ENCODE measurements at regions not wholly inside any gene's neighbourhood (a gene's known extent, or its start where the extent isn't known, plus 50 kb on each side); places are given as distances from the start of the nearest gene placed in this dataset.

DNA sequence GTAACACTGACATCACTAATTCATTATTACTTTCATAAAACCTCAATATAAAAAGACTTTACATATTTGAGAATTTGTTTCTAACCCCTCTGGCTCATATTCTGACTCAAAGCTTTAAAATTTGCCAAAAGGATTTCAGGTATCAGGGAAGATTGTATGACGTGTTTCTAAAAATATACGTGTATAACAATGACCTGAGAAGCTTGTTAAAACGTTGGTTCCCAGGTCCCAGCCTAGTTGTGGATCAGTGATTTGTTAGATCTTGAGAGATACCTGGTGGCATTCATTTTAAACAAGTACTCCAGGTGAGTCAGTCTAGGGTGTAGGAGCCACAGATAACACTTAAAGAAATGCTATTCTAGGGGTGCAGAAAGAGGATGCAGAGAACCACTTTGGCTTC lies 1096.8 kb upstream of the NXPH2 start:
- H3K36me3 ChIP-seq (ENCODE audit: control insufficient read depth, low read depth, low read length): no peaks in the 10 kb centered on the region
- no peaks in the 10 kb centered on the region for H3K9me3 ChIP-seq (ENCODE audit: control insufficient read depth, low read depth, low read length)
- no peaks in the 10 kb centered on the region for H3K27me3 ChIP-seq (ENCODE audit: control insufficient read depth, insufficient read depth, low read length)
- H3K9ac ChIP-seq (ENCODE audit: low read length): no peak overlapping the region
- H3K27ac ChIP-seq (ENCODE audit: low read length): no peak overlapping the region
- H3K4me1 ChIP-seq (ENCODE audit: control insufficient read depth, low read depth, low read length): no peaks in the 10 kb centered on the region
- no peak overlapping the region for H3K4me3 ChIP-seq (ENCODE audit: low read length)

DNA sequence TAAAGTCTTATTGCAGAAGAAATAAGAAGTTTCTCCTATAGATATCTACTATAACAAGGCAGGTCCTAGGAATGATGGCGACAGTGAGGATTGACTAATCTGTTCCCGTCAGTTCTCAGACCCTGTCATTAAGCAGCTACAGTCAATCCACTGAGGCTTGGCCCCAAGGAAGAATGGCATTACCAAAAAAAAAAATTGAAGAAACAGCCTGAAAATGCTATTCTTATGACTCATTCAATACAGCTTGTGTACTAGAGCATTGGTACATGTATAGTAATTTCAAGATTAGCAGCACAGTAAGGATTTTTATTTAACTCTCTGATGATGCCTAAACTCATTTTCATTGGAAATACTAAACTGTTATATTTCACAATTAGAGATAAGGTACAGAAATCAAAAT lies 1096.1 kb upstream of the NXPH2 start:
- H3K4me1 ChIP-seq (ENCODE audit: control insufficient read depth, low read depth, low read length): no peaks in the 10 kb centered on the region
- no peak overlapping the region for H3K27ac ChIP-seq (ENCODE audit: low read length)
- no peak overlapping the region for H3K4me3 ChIP-seq (ENCODE audit: low read length)
- no peaks in the 10 kb centered on the region for H3K27me3 ChIP-seq (ENCODE audit: control insufficient read depth, insufficient read depth, low read length)
- no peaks in the 10 kb centered on the region for H3K9me3 ChIP-seq (ENCODE audit: control insufficient read depth, low read depth, low read length)
- H3K9ac ChIP-seq (ENCODE audit: low read length): no peak overlapping the region
- no peaks in the 10 kb centered on the region for H3K36me3 ChIP-seq (ENCODE audit: control insufficient read depth, low read depth, low read length)

DNA sequence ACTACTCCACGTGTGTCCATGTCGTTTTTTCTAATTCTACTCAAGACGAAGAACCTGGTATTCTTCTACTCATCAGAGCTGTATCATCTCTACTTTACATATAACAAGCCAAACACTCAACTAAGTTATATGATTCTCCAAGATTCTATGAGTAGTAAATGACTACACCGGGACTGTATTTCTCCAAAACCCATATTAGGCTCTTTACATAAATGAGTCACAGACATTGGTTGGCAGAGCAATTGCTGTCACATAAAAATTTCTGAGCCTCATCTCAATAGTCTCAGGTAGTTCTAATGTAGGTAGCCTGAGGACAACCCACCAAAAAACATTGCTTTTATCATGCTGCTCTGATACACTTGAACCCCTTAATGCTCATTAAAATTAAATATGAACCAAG lies 1092.3 kb upstream of the NXPH2 start:
- Histone ChIP-seq H3K9me3 (ENCODE audit: control insufficient read depth, low read depth, low read length) (no peaks in the 10 kb centered on the region), H3K4me3 (ENCODE audit: low read length) (no peak overlapping the region), H3K27ac (ENCODE audit: low read length) (no peak overlapping the region), H3K36me3 (ENCODE audit: control insufficient read depth, low read depth, low read length) (no peaks in the 10 kb centered on the region), H3K4me1 (ENCODE audit: control insufficient read depth, low read depth, low read length) (peaks cover 5% of the 10 kb centered on the region), H3K27me3 (ENCODE audit: control insufficient read depth, insufficient read depth, low read length) (no peaks in the 10 kb centered on the region), H3K9ac (ENCODE audit: low read length) (no peak overlapping the region)

DNA sequence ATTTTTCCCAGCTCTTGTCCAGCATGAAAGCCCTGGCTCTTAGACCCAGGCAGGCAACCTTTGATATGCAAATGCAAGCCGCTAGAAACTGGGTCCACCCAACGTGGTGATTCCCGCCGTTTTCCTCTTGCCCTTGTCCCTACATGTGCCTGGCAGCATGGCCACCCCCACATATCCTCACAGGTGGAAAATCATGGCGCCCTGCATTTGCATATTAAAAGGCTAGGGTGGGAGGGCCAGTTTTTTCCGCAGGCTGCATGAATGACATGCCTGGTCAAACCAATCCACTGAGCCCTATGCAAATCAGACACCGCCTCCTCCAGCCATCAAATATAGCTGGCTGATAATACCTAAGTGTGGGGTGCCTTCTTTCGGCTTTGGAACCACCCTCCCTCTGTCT lies 1091.8 kb upstream of the NXPH2 start:
- H3K9ac ChIP-seq (ENCODE audit: low read length): no peak overlapping the region
- H3K27ac ChIP-seq (ENCODE audit: low read length): no peak overlapping the region
- no peaks in the 10 kb centered on the region for H3K27me3 ChIP-seq (ENCODE audit: control insufficient read depth, insufficient read depth, low read length)
- peaks cover 5% of the 10 kb centered on the region for H3K4me1 ChIP-seq (ENCODE audit: control insufficient read depth, low read depth, low read length)
- H3K9me3 ChIP-seq (ENCODE audit: control insufficient read depth, low read depth, low read length): no peaks in the 10 kb centered on the region
- H3K36me3 ChIP-seq (ENCODE audit: control insufficient read depth, low read depth, low read length): no peaks in the 10 kb centered on the region
- H3K4me3 ChIP-seq (ENCODE audit: low read length): no peak overlapping the region

DNA sequence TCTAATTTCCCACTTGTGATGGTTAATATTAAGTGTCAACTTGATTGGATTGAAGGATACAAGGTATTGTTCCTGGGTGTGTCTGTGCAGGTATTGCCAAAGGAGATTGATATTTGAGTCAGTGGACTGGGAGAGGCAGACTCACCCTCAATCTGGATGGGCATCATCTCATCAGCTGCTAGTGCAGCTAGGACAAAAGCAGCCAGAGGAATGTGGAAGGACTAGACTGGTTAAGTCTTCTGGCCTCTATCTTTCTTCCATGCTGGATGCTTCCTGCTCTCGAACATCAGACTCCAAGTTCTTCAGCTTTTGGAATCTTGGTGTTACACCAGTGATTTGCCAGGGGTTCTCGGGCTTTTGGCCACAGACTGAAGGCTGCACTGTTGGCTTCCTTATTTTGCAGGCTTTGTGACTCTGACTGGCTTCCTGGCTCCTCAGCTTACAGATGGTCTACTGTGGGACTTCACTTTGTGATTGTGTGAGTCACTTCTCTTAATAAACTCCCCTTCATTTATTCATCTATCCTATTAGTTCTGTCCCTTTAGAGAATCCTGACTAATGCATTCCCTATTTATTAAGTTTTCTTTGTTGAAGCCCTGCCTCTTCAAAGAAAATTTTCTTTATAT lies 1087.5 kb upstream of the NXPH2 start:
- Histone ChIP-seq H3K9ac (ENCODE audit: low read length) (no peak overlapping the region), H3K36me3 (ENCODE audit: control insufficient read depth, low read depth, low read length) (no peaks in the 10 kb centered on the region), H3K9me3 (ENCODE audit: control insufficient read depth, low read depth, low read length) (peaks cover 3% of the 10 kb centered on the region), H3K4me3 (ENCODE audit: low read length) (no peak overlapping the region), H3K27me3 (ENCODE audit: control insufficient read depth, insufficient read depth, low read length) (no peaks in the 10 kb centered on the region), H3K27ac (ENCODE audit: low read length) (no peak overlapping the region), H3K4me1 (ENCODE audit: control insufficient read depth, low read depth, low read length) (peaks cover 5% of the 10 kb centered on the region)

DNA sequence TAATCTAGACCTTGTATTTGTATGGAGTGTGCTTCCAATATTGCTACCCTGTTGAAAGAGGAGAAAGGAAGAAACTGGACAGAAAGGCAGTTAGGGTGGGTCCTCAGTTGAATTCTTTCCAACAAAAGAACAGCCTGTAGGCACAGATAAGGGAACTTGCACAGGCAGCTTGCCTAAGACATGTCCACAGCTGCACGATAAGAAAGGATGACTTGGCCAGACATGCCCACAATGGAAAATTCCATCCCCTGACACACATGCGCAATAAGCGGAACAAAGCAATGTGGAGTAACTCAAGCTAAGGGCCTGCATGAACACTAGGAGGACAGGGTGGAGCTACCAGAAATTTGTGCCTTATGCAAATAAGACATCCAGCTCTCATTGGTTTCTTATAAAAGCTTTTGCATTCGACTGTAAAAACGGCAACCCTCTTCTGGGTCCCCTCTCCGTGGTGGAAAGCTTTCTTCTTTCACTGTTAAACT lies 1084.7 kb upstream of the NXPH2 start:
- Histone ChIP-seq H3K9me3 (ENCODE audit: control insufficient read depth, low read depth, low read length) (peaks cover 5% of the 10 kb centered on the region), H3K4me3 (ENCODE audit: low read length) (no peak overlapping the region), H3K9ac (ENCODE audit: low read length) (no peak overlapping the region), H3K4me1 (ENCODE audit: control insufficient read depth, low read depth, low read length) (peaks cover 5% of the 10 kb centered on the region), H3K36me3 (ENCODE audit: control insufficient read depth, low read depth, low read length) (no peaks in the 10 kb centered on the region), H3K27ac (ENCODE audit: low read length) (no peak overlapping the region), H3K27me3 (ENCODE audit: control insufficient read depth, insufficient read depth, low read length) (no peaks in the 10 kb centered on the region)

DNA sequence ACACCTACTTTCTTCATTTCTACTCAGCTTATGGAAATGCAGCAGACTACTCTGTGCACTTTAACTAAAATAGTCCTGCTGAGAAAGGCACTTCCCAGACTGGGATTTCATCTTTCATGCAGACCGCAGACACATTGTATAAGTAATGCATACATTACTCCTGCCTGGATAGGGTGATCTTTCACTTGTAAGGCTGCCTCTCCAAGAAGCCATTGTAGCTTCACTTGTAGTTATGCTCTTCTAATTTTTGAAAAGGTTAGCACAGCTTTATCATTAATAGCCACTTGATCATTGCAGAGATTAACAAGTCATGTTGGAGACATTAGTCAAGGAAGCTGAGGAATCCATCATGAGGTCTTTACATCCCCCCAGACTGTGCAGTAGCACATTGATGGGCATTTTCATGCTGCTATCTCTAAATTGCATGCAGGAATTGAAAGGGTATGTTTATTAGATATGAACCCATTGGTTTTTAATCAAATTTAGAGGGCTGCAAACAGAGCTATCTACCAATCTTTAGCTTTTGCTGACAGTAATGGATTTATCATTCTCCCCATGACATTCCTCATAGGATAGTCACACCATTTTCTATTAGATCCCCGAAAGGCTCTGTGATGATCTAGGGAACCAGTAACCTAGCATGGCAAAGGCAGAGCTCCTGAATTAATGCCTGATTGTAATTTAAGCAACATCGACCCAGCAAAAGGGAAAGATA lies 1074.7 kb upstream of the NXPH2 start:
- no peak overlapping the region for H3K27ac ChIP-seq (ENCODE audit: low read length)
- H3K27me3 ChIP-seq (ENCODE audit: control insufficient read depth, insufficient read depth, low read length): no peaks in the 10 kb centered on the region
- no peak overlapping the region for H3K9ac ChIP-seq (ENCODE audit: low read length)
- H3K4me1 ChIP-seq (ENCODE audit: control insufficient read depth, low read depth, low read length): no peaks in the 10 kb centered on the region
- no peak overlapping the region for H3K4me3 ChIP-seq (ENCODE audit: low read length)
- H3K36me3 ChIP-seq (ENCODE audit: control insufficient read depth, low read depth, low read length): no peaks in the 10 kb centered on the region
- no peaks in the 10 kb centered on the region for H3K9me3 ChIP-seq (ENCODE audit: control insufficient read depth, low read depth, low read length)

DNA sequence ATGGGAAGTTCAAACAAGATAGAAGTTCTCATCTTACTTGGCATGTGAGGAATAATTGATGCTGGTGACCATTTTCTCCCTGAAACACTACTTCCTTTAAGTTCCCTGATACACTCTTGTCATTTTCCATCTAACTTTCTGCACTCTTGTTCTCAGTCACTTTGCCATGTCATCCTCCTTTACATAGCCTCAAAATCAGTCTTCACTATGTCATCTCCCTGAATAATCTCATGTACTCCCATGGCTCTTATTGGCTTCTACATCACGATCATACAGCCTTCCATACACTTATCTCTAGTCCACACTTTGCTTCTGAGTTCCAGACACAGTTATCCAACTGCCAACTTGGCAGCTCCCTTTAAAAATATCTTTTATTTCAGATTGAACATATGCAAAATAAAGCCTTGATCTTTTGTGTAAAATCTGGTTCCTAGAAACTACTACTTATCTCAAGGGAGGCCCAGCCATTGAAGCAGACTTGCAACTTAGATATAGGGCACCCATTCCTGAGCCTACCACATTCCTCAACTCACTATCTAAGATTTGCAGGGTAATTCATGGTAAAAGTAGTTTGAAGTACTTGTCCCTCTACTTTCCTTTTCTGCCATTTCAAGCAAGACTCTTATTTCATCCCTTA lies 1070.2 kb upstream of the NXPH2 start:
- Histone ChIP-seq H3K27ac (ENCODE audit: low read length) (no peak overlapping the region), H3K9ac (ENCODE audit: low read length) (no peak overlapping the region), H3K9me3 (ENCODE audit: control insufficient read depth, low read depth, low read length) (no peaks in the 10 kb centered on the region), H3K4me1 (ENCODE audit: control insufficient read depth, low read depth, low read length) (no peaks in the 10 kb centered on the region), H3K4me3 (ENCODE audit: low read length) (no peak overlapping the region), H3K36me3 (ENCODE audit: control insufficient read depth, low read depth, low read length) (no peaks in the 10 kb centered on the region), H3K27me3 (ENCODE audit: control insufficient read depth, insufficient read depth, low read length) (no peaks in the 10 kb centered on the region)

DNA sequence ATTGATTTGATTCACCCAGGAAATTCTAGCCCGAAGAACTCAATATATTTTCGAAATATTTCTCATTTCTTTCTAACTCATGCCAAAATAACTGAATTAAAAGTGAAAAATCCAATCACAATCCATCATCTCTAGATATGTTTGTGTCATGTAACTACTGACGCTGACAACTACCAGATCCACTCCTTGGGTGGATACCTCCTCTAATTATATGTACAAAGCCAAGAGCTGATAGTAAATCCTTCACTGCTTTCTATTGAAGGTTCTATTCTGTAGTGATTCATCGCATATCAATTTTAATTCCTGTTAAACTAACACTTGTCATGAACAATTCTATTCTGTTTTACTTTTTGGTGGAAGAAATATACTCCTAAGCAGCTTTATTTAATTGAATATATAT lies 1056.6 kb upstream of the NXPH2 start:
- no peaks in the 10 kb centered on the region for H3K27me3 ChIP-seq (ENCODE audit: control insufficient read depth, insufficient read depth, low read length)
- H3K9me3 ChIP-seq (ENCODE audit: control insufficient read depth, low read depth, low read length): peaks cover 8% of the 10 kb centered on the region
- no peak overlapping the region for H3K9ac ChIP-seq (ENCODE audit: low read length)
- no peak overlapping the region for H3K4me3 ChIP-seq (ENCODE audit: low read length)
- no peaks in the 10 kb centered on the region for H3K36me3 ChIP-seq (ENCODE audit: control insufficient read depth, low read depth, low read length)
- peaks cover 15% of the 10 kb centered on the region for H3K4me1 ChIP-seq (ENCODE audit: control insufficient read depth, low read depth, low read length)
- no peak overlapping the region for H3K27ac ChIP-seq (ENCODE audit: low read length)

DNA sequence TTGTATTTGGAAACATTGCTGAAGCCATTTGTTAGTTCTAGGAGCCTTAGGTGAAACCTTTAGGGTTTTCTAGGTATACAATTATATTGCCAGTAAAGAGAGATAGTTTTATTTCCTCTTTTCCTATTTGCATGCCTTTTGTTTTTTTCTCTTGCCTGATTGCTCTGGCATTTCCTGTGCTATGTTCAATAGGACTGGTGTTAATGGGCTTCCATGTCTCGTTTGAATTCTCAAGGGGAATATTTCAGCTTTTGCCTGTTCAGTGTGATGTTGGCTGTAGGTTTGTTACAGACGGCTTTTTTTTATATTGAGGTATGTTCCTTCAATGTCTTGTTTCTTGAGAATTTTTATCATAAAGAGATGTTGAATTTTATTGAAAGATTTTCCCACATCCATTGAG lies 1054.9 kb upstream of the NXPH2 start:
- Histone ChIP-seq H3K9me3 (ENCODE audit: control insufficient read depth, low read depth, low read length) (no peaks in the 10 kb centered on the region), H3K4me3 (ENCODE audit: low read length) (no peak overlapping the region), H3K27me3 (ENCODE audit: control insufficient read depth, insufficient read depth, low read length) (no peaks in the 10 kb centered on the region), H3K36me3 (ENCODE audit: control insufficient read depth, low read depth, low read length) (no peaks in the 10 kb centered on the region), H3K9ac (ENCODE audit: low read length) (no peak overlapping the region), H3K27ac (ENCODE audit: low read length) (no peak overlapping the region), H3K4me1 (ENCODE audit: control insufficient read depth, low read depth, low read length) (peaks cover 15% of the 10 kb centered on the region)

DNA sequence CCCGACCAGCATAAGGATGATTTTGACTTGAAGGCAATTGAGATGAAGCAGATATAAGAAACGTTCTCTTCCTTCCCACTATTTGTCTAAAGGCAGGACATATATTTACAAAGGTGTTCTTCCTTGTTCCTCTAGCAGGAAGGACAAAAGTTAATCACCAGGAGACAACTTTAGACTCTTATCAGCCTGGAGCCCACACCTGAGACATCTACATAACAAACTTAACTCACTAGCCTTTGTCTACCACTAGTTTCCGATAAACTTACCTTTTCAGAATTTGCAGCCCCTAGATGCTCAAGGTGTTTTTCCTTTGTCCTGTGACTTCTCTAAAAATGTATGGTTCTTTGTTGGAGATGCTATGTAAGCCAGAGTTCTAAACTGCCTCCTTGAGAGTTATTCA lies 1047.8 kb upstream of the NXPH2 start:
- Histone ChIP-seq H3K27me3 (ENCODE audit: control insufficient read depth, insufficient read depth, low read length) (no peaks in the 10 kb centered on the region), H3K9me3 (ENCODE audit: control insufficient read depth, low read depth, low read length) (no peaks in the 10 kb centered on the region), H3K4me3 (ENCODE audit: low read length) (no peak overlapping the region), H3K27ac (ENCODE audit: low read length) (no peak overlapping the region), H3K36me3 (ENCODE audit: control insufficient read depth, low read depth, low read length) (no peaks in the 10 kb centered on the region), H3K9ac (ENCODE audit: low read length) (no peak overlapping the region), H3K4me1 (ENCODE audit: control insufficient read depth, low read depth, low read length) (peaks cover 4% of the 10 kb centered on the region)

DNA sequence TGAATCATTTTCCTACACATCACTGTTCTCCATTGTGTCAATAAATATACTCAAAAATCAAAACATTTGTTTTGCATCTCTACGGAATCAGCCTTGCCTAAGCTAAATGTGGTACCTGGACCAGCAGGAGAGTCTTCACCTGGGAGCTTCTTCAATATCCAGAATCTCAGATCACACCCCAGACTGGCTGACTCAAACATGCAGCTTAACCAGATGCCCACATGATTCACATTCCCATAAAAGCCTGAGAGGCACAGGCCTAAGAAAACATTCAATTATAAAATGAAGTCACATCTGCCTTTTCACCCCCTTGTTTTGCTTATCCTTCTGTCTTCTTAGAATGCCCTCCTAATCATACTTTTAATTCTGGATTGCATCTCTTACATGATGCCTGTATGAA lies 1045.5 kb upstream of the NXPH2 start:
- no peaks in the 10 kb centered on the region for H3K36me3 ChIP-seq (ENCODE audit: control insufficient read depth, low read depth, low read length)
- H3K9ac ChIP-seq (ENCODE audit: low read length): no peak overlapping the region
- peaks cover 4% of the 10 kb centered on the region for H3K4me1 ChIP-seq (ENCODE audit: control insufficient read depth, low read depth, low read length)
- H3K27me3 ChIP-seq (ENCODE audit: control insufficient read depth, insufficient read depth, low read length): no peaks in the 10 kb centered on the region
- H3K27ac ChIP-seq (ENCODE audit: low read length): no peak overlapping the region
- H3K4me3 ChIP-seq (ENCODE audit: low read length): no peak overlapping the region
- no peaks in the 10 kb centered on the region for H3K9me3 ChIP-seq (ENCODE audit: control insufficient read depth, low read depth, low read length)
